ENCODE measurements at regions not wholly inside any gene's neighbourhood (a gene's known extent, or its start where the extent isn't known, plus 50 kb on each side); places are given as distances from the start of the nearest gene placed in this dataset.

DNA sequence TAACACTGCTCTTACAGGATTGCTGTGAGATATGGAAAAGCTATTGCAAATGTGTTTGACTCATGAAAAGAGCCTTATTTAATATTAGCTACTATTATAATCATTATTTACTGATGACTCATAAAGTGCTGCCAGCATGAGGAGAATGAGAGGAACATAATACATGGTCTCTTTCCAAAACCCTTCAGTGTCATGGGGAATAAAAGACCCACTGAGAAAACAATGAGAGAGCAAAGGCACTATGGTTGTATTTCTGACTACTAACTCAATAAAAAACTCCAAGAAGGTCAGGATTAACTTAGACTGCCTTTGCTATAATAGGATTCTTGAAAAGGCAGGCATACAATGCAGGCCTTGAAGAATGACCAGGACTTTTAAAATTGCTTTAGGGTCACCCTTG, 633.5 kb downstream of the DTWD2 start:
- TF ChIP-seq, protein P1, sequence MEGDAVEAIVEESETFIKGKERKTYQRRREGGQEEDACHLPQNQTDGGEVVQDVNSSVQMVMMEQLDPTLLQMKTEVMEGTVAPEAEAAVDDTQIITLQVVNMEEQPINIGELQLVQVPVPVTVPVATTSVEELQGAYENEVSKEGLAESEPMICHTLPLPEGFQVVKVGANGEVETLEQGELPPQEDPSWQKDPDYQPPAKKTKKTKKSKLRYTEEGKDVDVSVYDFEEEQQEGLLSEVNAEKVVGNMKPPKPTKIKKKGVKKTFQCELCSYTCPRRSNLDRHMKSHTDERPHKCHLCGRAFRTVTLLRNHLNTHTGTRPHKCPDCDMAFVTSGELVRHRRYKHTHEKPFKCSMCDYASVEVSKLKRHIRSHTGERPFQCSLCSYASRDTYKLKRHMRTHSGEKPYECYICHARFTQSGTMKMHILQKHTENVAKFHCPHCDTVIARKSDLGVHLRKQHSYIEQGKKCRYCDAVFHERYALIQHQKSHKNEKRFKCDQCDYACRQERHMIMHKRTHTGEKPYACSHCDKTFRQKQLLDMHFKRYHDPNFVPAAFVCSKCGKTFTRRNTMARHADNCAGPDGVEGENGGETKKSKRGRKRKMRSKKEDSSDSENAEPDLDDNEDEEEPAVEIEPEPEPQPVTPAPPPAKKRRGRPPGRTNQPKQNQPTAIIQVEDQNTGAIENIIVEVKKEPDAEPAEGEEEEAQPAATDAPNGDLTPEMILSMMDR (optimal IDR thresholded peaks at IDR 0.05 in 1 of 3, IDR thresholded peaks at IDR 0.05 in 1 of 3, conservative IDR thresholded peaks at IDR 0.05 in 1 of 3; ENCODE audit: extremely low read depth in 1 of 3, insufficient read depth in 2 of 3, low read length in 3 of 3): no peak
- TF ChIP-seq EZH2 (IDR thresholded peaks at IDR 0.05; ENCODE audit: low read length): no peak

Data from keratinocyte (primary cell).